HEK293T (cell line): ENCODE measurements at regions not wholly inside any gene's neighbourhood (a gene's known extent, or its start where the extent isn't known, plus 50 kb on each side); places are given as distances from the start of the nearest gene placed in this dataset.
A peak's percentile ranks its signal among the peaks of the same experiment; 100 is the strongest.

Source experiments
- CTCF ChIA-PET: fragments of 350-600 bp; formaldehyde crosslinking; extraction: SDS; loops from one replicate; lab custom pipeline; 2021; ENCODE audit warnings: antibody characterized with exemption, inconsistent platforms; lab: Yijun Ruan, JAX
- POLR2A ChIA-PET: fragments of 350-600 bp; formaldehyde crosslinking; extraction: SDS; loops from one replicate; lab custom pipeline; 2020; ENCODE audit warnings: antibody characterized with exemption, inconsistent platforms; lab: Yijun Ruan, JAX
- DNase-seq: peaks from one replicate; pipeline ENCODE4 v3.0.0; 2012; ENCODE audit warnings: mixed read lengths; ENCODE audit errors: extremely low spot score
- ARNT ChIP-seq: fragments of 450-650 bp; IDR thresholded peaks from 2 replicates; pipeline ENCODE4 v1.6.1; 2017; ENCODE audit warnings: mild to moderate bottlenecking
- BHLHE40 ChIP-seq: fragments of 450-650 bp; IDR thresholded peaks from 2 replicates; pipeline ENCODE4 v1.6.1; 2016; ENCODE audit warnings: mild to moderate bottlenecking, moderate library complexity, borderline replicate concordance
- CTBP1 ChIP-seq: fragments of 450-650 bp; IDR thresholded peaks from 2 replicates; pipeline ENCODE4 v1.6.1; 2016; ENCODE audit warnings: borderline replicate concordance
- ELF4 ChIP-seq: fragments of 450-650 bp; IDR thresholded peaks from 2 replicates; pipeline ENCODE4 v1.6.1; 2017; ENCODE audit warnings: antibody characterized with exemption
- FOXA1 ChIP-seq: fragments of 450-650 bp; IDR thresholded peaks from 2 replicates; pipeline ENCODE4 v1.6.1; 2016; ENCODE audit warnings: mild to moderate bottlenecking
- FOXK2 ChIP-seq: fragments of 450-650 bp; IDR thresholded peaks from 2 replicates; pipeline ENCODE4 v1.6.1; 2016; ENCODE audit warnings: mild to moderate bottlenecking
- FOXM1 ChIP-seq: fragments of 450-650 bp; IDR thresholded peaks from 2 replicates; pipeline ENCODE4 v1.6.1; 2017; ENCODE audit warnings: mild to moderate bottlenecking, borderline replicate concordance
- HDGF ChIP-seq: fragments of 450-650 bp; IDR thresholded peaks from 2 replicates; pipeline ENCODE4 v1.6.1; 2017; ENCODE audit warnings: antibody characterized with exemption, borderline replicate concordance
- L3MBTL2 ChIP-seq: fragments of 450-650 bp; conservative IDR thresholded peaks from 2 replicates; pipeline ENCODE4 v1.6.1; 2016; ENCODE audit warnings: mild to moderate bottlenecking
- LEF1 ChIP-seq: fragments of 450-650 bp; IDR thresholded peaks from 2 replicates; pipeline ENCODE4 v1.6.1; 2017; ENCODE audit warnings: mild to moderate bottlenecking, borderline replicate concordance
- NFRKB ChIP-seq: fragments of 450-650 bp; IDR thresholded peaks from 2 replicates; pipeline ENCODE4 v1.6.1; 2016; ENCODE audit warnings: mild to moderate bottlenecking, moderate library complexity
- SP1 ChIP-seq: fragments of 450-650 bp; IDR thresholded peaks from 2 replicates; pipeline ENCODE4 v1.6.1; 2017
- SUZ12 ChIP-seq: fragments of 450-650 bp; IDR thresholded peaks from 2 replicates; pipeline ENCODE4 v1.6.1; 2016; ENCODE audit warnings: mild to moderate bottlenecking
- TARDBP ChIP-seq: fragments of 450-650 bp; IDR thresholded peaks from 2 replicates; pipeline ENCODE4 v1.6.1; 2016
- ZNF384 ChIP-seq: fragments of 450-650 bp; IDR thresholded peaks from 2 replicates; pipeline ENCODE4 v1.6.1; 2016
- TF ChIP-seq, protein P1 (sequence below): fragments of 450-650 bp; IDR thresholded peaks from 2 replicates; pipeline ENCODE4 v1.6.1; 2016

- DNase-seq = no peak
- POLR2A ChIA-PET = no interaction called here
- TF ChIP-seq SP1 (no peak), LEF1 (no peak), FOXK2 (no peak), BHLHE40 (no peak), FOXA1 (no peak), ELF4 (no peak), NFRKB (no peak), ZNF384 (no peak), SUZ12 (no peak), L3MBTL2 (no peak), HDGF (no peak), CTBP1 (no peak), TARDBP (no peak), FOXM1 (no peak), ARNT (no peak)
- TF ChIP-seq, protein P1, sequence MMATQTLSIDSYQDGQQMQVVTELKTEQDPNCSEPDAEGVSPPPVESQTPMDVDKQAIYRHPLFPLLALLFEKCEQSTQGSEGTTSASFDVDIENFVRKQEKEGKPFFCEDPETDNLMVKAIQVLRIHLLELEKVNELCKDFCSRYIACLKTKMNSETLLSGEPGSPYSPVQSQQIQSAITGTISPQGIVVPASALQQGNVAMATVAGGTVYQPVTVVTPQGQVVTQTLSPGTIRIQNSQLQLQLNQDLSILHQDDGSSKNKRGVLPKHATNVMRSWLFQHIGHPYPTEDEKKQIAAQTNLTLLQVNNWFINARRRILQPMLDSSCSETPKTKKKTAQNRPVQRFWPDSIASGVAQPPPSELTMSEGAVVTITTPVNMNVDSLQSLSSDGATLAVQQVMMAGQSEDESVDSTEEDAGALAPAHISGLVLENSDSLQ = no peak
- CTCF ChIA-PET = interaction anchor here (0.6 kb wide), 1 partner anchor 9 kb away, joined by 3 read pairs; no protein-coding TSS in a partner anchor
Measured at GRCh38 chr12:58242796-58243630, 301.6 kb downstream of the ATP23 start.

DNA sequence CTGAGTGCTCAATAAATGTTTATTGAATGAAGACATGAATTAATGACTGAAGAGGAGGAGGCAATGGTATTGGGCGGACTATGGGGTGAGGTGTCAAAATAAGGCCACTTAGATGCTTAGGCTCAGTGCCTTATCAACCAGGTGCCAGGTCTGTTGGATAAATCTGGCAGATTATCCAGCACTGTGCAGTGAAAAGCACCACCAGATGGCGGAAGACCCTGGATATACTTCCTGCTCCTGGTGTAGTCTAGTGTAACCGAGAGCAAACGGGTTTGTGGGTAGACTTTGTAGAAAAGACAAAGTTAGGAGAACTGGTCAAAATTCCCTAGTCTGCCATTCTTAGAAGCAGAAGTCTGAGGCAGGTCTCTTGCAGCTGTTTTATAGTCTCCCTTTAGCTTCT lies 306.3 kb downstream of the ATP23 start:
- TF ChIP-seq L3MBTL2 (no peak), FOXA1 (no peak), ZNF384 (no peak), HDGF (no peak), SP1 (no peak), ELF4 (no peak), BHLHE40 (no peak), SUZ12 (no peak), ARNT (no peak), LEF1 (no peak), FOXM1 (no peak), FOXK2 (no peak), TARDBP (no peak), CTBP1 (no peak), NFRKB (no peak)
- TF ChIP-seq, protein P1 = no peak
- DNase-seq = peak; percentile 10
- ChIA-PET CTCF (no interaction called here), POLR2A (no interaction called here)

DNA sequence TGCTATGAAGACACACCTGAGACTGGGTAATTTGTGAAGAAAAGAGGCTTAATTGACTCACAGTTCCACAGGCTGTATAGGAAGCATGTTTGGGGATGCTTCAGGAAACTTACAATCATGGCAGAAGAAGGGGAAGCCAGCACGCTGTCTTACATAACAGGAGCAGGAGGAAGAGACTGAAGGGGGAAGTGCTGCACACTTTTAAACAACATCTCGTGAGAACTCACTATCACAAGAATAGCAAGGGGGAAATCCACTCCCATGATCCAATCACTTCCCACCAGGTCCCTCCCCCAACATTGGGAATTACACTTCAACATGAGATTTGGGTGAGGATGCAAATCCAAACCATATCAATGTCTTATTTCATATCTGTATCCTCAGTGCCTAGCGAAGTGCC lies 307.2 kb downstream of the ATP23 start:
- ChIA-PET CTCF (no interaction called here), POLR2A (no interaction called here)
- no peak for DNase-seq
- TF ChIP-seq CTBP1 (no peak), NFRKB (no peak), HDGF (no peak)

DNA sequence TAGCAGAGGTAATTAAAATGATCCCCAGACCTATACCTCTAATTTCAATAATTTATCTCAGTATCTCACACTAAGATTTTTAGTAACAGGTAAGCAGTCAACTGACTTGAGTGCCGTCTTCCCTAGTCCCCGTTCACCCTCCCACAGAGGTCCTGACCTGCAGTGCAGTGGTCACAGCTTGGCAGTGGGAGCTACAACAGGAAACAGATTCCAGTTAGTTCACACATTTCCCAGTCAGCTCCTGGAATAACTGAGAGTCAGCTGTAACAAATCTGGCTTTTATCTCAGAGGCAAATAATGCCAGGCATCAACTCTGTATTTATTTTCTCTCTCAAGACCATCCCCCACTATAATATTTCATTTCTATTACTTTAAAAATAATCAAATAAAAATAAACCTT lies 308.2 kb downstream of the ATP23 start:
- TF ChIP-seq FOXK2 (no peak), L3MBTL2 (no peak), FOXA1 (no peak), ARNT (no peak), FOXM1 (no peak), SUZ12 (no peak)
- DNase-seq = no peak
- CTCF ChIA-PET = no interaction called here
- POLR2A ChIA-PET = no interaction called here

DNA sequence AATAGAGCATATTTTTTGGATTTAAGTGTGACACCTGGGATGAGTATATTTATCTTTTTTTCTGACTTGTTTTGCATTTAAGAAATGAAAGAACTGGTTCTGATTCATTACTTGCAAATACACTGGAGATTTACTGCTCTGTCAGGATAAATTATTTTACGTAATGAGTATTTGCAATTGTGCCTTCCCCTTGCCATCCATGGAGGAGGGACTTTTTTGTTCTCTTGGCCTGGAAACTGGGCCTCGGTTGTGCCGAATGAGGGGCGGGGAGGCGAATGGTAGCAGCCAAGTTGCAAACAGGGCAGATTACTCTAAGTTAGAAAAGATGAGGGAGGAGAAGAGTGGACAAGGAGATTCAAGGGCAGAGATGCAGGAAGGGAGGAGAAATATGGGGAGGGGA lies 308.7 kb downstream of the ATP23 start:
- TF ChIP-seq, protein P1 = no peak
- no peak for TF ChIP-seq ZNF384
- TF ChIP-seq BHLHE40 = no peak
- no peak for TF ChIP-seq SUZ12
- no peak for TF ChIP-seq NFRKB
- no peak for TF ChIP-seq ELF4
- no peak for TF ChIP-seq FOXM1
- TF ChIP-seq SP1 = no peak
- no peak for TF ChIP-seq ARNT
- no peak for TF ChIP-seq L3MBTL2
- TF ChIP-seq TARDBP = no peak
- CTCF ChIA-PET = no interaction called here
- POLR2A ChIA-PET = no interaction called here
- no peak for DNase-seq

- DNase-seq = no peak
- ChIA-PET CTCF (no interaction called here), POLR2A (no interaction called here)
- no peak for TF ChIP-seq TARDBP
- no peak for TF ChIP-seq ELF4
- TF ChIP-seq FOXM1 = no peak
- no peak for TF ChIP-seq LEF1
Measured at GRCh38 chr12:58252914-58253313, 311.5 kb downstream of the ATP23 start.
